Lower leg skin (tissue), 4 donors: ENCODE measurements at regions not wholly inside any gene's neighbourhood (a gene's known extent, or its start where the extent isn't known, plus 50 kb on each side); places are given as distances from the start of the nearest gene placed in this dataset.

Experiments
- DNase-seq, 2 donors: peaks; one replicate each; pipeline ENCODE4 v3.0.0-alpha.2; 2019; ENCODE audit warnings: low spot score in 2 of 2
- H3K4me3 ChIP-seq: fragments of 200-600 bp; sonication (generic); 2 replicates; pipeline ENCODE4 v1.5.1; 2017; ENCODE audit warnings: mild to moderate bottlenecking, low read depth; ENCODE audit not compliant: poor library complexity, severe bottlenecking
- CTCF ChIP-seq, 3 donors: fragments of 450-650 bp; IDR thresholded peaks; one replicate each; pipeline ENCODE4 v1.5.1; 2016; ENCODE audit warnings: antibody characterized with exemption in 3 of 3, mild to moderate bottlenecking in 3 of 3, moderate library complexity in 2 of 3
- POLR2A ChIP-seq, 2 donors: fragments of 450-650 bp; IDR thresholded peaks; one replicate each; pipeline ENCODE4 v1.6.1; 2016 to 2017; ENCODE audit warnings: antibody characterized with exemption in 2 of 2, mild to moderate bottlenecking in 1 of 2, moderate library complexity in 1 of 2
- WGBS, 2 donors: methylation state at CpG; one replicate each; pipeline ENCODE4 v1.1.5; 2018; 5-methylcytosine and 5-hydroxymethylcytosine counted together
- intact Hi-C: fragments of 100-400 bp; cut with DNase I; formaldehyde crosslinking; loops from one replicate; pipeline ENCODE4 v1.15.0; 2023; ENCODE audit warnings: low total_unique reads

- intact Hi-C loops: no loop called here
- TF ChIP-seq CTCF (IDR thresholded peaks at IDR 0.05) (no peak), POLR2A (IDR thresholded peaks at IDR 0.05) (no peak)
- DNase-seq: no peak
- WGBS, 2 donors: 81 to 85% methylated on average over 8 of the region's 8 CpGs
- no peak overlapping the region for H3K4me3 ChIP-seq
Observed at GRCh38 chr14:65937079-65937959, 524.8 kb downstream of the FUT8 start.

- TF ChIP-seq CTCF (IDR thresholded peaks at IDR 0.05) (no peak), POLR2A (IDR thresholded peaks at IDR 0.05) (no peak)
Observed at GRCh38 chr14:65937960-65938316, 525.4 kb downstream of the FUT8 start.

GRCh38 chr14:65938738-65939137 is 526.2 kb downstream of the FUT8 start:
- TF ChIP-seq CTCF (IDR thresholded peaks at IDR 0.05): no peak
- intact Hi-C loops: no loop called here
- no peak overlapping the region for H3K4me3 ChIP-seq
- no peak for DNase-seq
- 71 to 83% methylated on average over 2 of the region's 2 CpGs for WGBS, 2 donors

More at GRCh38 chr14:65937960-65938316, 525.4 kb downstream of the FUT8 start:
- DNase-seq: no peak
- intact Hi-C loops: no loop called here
- no peak overlapping the region for H3K4me3 ChIP-seq

GRCh38 chr14:65939184-65939583 is 526.7 kb downstream of the FUT8 start:
- 91 to 98% methylated on average over 1 of the region's 1 CpG for WGBS, 2 donors

GRCh38 chr14:65940056-65940735 is 527.7 kb downstream of the FUT8 start:
- intact Hi-C loops: no loop called here
- TF ChIP-seq CTCF (IDR thresholded peaks at IDR 0.05) (no peak), POLR2A (IDR thresholded peaks at IDR 0.05) (no peak)
- no peak overlapping the region for H3K4me3 ChIP-seq
- WGBS, 2 donors: 86 to 90% methylated on average over 9 of the region's 9 CpGs
- no peak for DNase-seq

More at GRCh38 chr14:65939184-65939583, 526.7 kb downstream of the FUT8 start:
- TF ChIP-seq POLR2A (IDR thresholded peaks at IDR 0.05) (no peak), CTCF (IDR thresholded peaks at IDR 0.05) (no peak)
- no peak overlapping the region for H3K4me3 ChIP-seq
- no peak for DNase-seq
- intact Hi-C loops: no loop called here
